ENCODE measurements at regions not wholly inside any gene's neighbourhood (a gene's known extent, or its start where the extent isn't known, plus 50 kb on each side); places are given as distances from the start of the nearest gene placed in this dataset.

DNA sequence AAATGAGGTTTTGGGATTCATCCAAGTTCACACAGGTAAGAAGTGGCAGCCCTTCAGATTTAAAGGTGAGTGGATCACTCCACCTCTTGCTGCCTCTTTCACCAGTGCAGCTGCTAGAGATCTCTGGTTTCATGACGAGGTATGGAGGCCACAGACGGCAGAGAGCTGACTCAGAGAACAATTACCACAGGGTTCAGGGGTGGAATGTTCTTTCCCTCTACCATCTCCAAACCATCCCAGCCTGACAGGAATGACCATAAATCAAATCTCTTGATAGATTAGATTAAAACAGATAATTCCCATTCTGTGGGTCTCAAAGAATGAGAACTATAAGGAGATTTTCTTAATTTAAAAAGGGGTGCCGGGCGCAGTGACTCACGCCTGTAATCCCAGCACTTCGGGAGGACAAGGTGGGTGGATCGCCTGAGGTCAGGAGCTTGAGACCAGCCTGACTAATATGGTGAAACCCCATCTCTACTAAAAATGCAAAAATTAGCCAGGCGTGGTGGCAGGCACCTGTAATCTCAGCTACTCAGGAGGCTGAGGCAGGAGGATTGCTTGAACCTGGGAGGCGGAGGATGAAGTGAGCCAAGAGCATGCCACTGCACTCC, 174.2 kb upstream of the ATP11B start:
- Histone ChIP-seq H3K27ac (ENCODE audit: low read depth, low read length) (no peak overlapping the region), H3K27me3 (ENCODE audit: control insufficient read depth, low read length) (no peaks in the 10 kb centered on the region), H3K4me3 (ENCODE audit: low read length) (no peak overlapping the region), H3K9me2 (replicated peaks; ENCODE audit: control insufficient read depth, low read length) (no peaks in the 10 kb centered on the region), H3K9me3 (ENCODE audit: control insufficient read depth, insufficient read depth, low read length) (no peaks in the 10 kb centered on the region), H4K20me1 (ENCODE audit: control insufficient read depth, insufficient read depth, low read depth, low read length) (no peaks in the 10 kb centered on the region), H3F3A (ENCODE audit: control insufficient read depth, insufficient read depth) (no peaks in the 10 kb centered on the region), H3K36me3 (ENCODE audit: control insufficient read depth, low read length) (no peaks in the 10 kb centered on the region), H3K79me2 (ENCODE audit: control insufficient read depth, low read length) (no peaks in the 10 kb centered on the region), H3K4me1 (ENCODE audit: control insufficient read depth, low read length) (peaks cover 7% of the 10 kb centered on the region; the same call in 1 of the 2 replicates), H3K4me2 (ENCODE audit: low read length) (no peak overlapping the region)
- no peak for TF ChIP-seq EZH2phosphoT487 (IDR thresholded peaks at IDR 0.05; ENCODE audit: borderline replicate concordance, low read length)
- TF ChIP-seq, protein P1, sequence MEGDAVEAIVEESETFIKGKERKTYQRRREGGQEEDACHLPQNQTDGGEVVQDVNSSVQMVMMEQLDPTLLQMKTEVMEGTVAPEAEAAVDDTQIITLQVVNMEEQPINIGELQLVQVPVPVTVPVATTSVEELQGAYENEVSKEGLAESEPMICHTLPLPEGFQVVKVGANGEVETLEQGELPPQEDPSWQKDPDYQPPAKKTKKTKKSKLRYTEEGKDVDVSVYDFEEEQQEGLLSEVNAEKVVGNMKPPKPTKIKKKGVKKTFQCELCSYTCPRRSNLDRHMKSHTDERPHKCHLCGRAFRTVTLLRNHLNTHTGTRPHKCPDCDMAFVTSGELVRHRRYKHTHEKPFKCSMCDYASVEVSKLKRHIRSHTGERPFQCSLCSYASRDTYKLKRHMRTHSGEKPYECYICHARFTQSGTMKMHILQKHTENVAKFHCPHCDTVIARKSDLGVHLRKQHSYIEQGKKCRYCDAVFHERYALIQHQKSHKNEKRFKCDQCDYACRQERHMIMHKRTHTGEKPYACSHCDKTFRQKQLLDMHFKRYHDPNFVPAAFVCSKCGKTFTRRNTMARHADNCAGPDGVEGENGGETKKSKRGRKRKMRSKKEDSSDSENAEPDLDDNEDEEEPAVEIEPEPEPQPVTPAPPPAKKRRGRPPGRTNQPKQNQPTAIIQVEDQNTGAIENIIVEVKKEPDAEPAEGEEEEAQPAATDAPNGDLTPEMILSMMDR (IDR thresholded peaks at IDR 0.05; ENCODE audit: low read depth, low read length, poor library complexity, severe bottlenecking), result no peak

GRCh38 chr3:182620723-182621434, 172.4 kb upstream of the ATP11B start:
- Histone ChIP-seq H3K4me2 (ENCODE audit: low read length) (no peak overlapping the region), H3K9me3 (ENCODE audit: control insufficient read depth, insufficient read depth, low read length) (no peaks in the 10 kb centered on the region), H3K4me1 (ENCODE audit: control insufficient read depth, low read length) (peaks cover 7% of the 10 kb centered on the region; the same call in 1 of the 2 replicates), H4K20me1 (ENCODE audit: control insufficient read depth, insufficient read depth, low read depth, low read length) (no peaks in the 10 kb centered on the region), H3K79me2 (ENCODE audit: control insufficient read depth, low read length) (no peaks in the 10 kb centered on the region), H3K4me3 (ENCODE audit: low read length) (no peak overlapping the region), H3K36me3 (ENCODE audit: control insufficient read depth, low read length) (no peaks in the 10 kb centered on the region), H3K27ac (ENCODE audit: low read depth, low read length) (no peak overlapping the region), H3K27me3 (ENCODE audit: control insufficient read depth, low read length) (peaks cover 4% of the 10 kb centered on the region), H3F3A (ENCODE audit: control insufficient read depth, insufficient read depth) (no peaks in the 10 kb centered on the region), H3K9me2 (replicated peaks; ENCODE audit: control insufficient read depth, low read length) (no peaks in the 10 kb centered on the region)
- TF ChIP-seq, protein P1 (IDR thresholded peaks at IDR 0.05; ENCODE audit: low read depth, low read length, poor library complexity, severe bottlenecking), result no peak
- TF ChIP-seq EZH2phosphoT487 (IDR thresholded peaks at IDR 0.05; ENCODE audit: borderline replicate concordance, low read length), result no peak

DNA sequence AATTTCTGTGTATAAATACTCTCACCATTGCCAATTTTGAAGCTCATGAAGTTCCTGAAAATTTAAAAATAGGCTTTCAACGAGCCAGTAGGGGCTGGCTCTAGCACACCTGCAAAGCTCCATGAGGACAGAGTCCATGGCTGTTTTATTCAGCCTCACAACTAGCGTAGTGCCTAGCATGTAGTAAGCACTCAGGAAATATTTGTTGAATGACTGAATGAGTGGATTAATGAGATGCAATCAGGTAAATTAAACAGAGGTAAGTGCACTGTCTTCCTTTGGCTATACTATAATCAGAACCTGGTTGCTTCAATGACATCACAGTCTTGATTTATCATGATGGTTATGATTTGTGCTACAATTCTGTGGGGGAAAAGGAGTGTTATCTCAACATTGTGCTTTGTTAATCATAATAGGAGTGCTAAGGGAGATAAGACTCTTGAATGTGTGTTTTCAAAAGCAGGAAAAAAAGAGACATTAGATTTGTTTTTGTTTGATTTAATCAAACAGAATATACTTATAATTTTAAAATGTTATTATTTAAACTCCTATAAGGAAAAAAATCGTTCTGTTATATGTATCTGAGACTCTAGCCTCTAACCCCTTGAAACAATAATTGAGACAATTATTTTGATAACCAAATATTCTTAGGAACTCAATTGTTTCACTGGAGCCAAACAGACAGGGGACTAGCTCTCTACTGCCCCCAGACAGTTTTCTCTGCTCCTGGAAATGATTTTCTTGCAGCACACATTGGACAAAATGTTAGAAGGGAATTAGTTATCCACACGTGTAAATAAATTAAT, 171.7 kb upstream of the ATP11B start:
- Histone ChIP-seq H3K4me1 (ENCODE audit: control insufficient read depth, low read length) (peaks cover 7% of the 10 kb centered on the region; the same call in 1 of the 2 replicates), H3K27ac (ENCODE audit: low read depth, low read length) (no peak overlapping the region), H3K4me2 (ENCODE audit: low read length) (no peak overlapping the region), H4K20me1 (ENCODE audit: control insufficient read depth, insufficient read depth, low read depth, low read length) (no peaks in the 10 kb centered on the region), H3K9me3 (ENCODE audit: control insufficient read depth, insufficient read depth, low read length) (no peaks in the 10 kb centered on the region), H3F3A (ENCODE audit: control insufficient read depth, insufficient read depth) (no peaks in the 10 kb centered on the region), H3K36me3 (ENCODE audit: control insufficient read depth, low read length) (no peaks in the 10 kb centered on the region), H3K79me2 (ENCODE audit: control insufficient read depth, low read length) (no peaks in the 10 kb centered on the region), H3K27me3 (ENCODE audit: control insufficient read depth, low read length) (peaks cover 4% of the 10 kb centered on the region), H3K9me2 (replicated peaks; ENCODE audit: control insufficient read depth, low read length) (no peaks in the 10 kb centered on the region), H3K4me3 (ENCODE audit: low read length) (no peak overlapping the region)
- no peak for TF ChIP-seq EZH2phosphoT487 (IDR thresholded peaks at IDR 0.05; ENCODE audit: borderline replicate concordance, low read length)
- TF ChIP-seq, protein P1 (IDR thresholded peaks at IDR 0.05; ENCODE audit: low read depth, low read length, poor library complexity, severe bottlenecking), result peak; percentile 47
